ENCODE measurements at regions not wholly inside any gene's neighbourhood (a gene's known extent, or its start where the extent isn't known, plus 50 kb on each side); places are given as distances from the start of the nearest gene placed in this dataset.

- DNase-seq (ENCODE audit: low read depth, low spot score): no peak
- Histone ChIP-seq H3K9ac (ENCODE audit: control insufficient read depth, insufficient read depth, low read length) (no peak overlapping the region), H3K4me3 (no peak overlapping the region), H4K20me1 (ENCODE audit: control insufficient read depth, insufficient read depth) (no peaks in the 10 kb centered on the region), H3K4me1 (ENCODE audit: control insufficient read depth, insufficient read depth, low read length) (no peaks in the 10 kb centered on the region), H3K9me3 (replicated peaks; ENCODE audit: control insufficient read depth, insufficient read depth, low read length) (no peaks in the 10 kb centered on the region; the same call in 2 of the 3 replicates), H3K36me3 (ENCODE audit: control insufficient read depth in 2 of 2, insufficient read depth in 2 of 2, low read length in 1 of 2) (no peaks in the 10 kb centered on the region), H2AFZ (ENCODE audit: control insufficient read depth, low read depth, low read length) (no peak overlapping the region), H3K27ac (ENCODE audit: control insufficient read depth, insufficient read depth) (no peak overlapping the region), H3K4me2 (ENCODE audit: control insufficient read depth, insufficient read depth) (no peak overlapping the region), H3K79me2 (ENCODE audit: control insufficient read depth, insufficient read depth, low read length) (no peaks in the 10 kb centered on the region), H3K27me3 (replicated peaks in 1 of 2; ENCODE audit: control insufficient read depth in 2 of 2, insufficient read depth in 2 of 2, low read length in 1 of 2) (no peaks in the 10 kb centered on the region)
- no TSS peak for BruUV-seq (replicated peaks)
- TF ChIP-seq, protein P1, sequence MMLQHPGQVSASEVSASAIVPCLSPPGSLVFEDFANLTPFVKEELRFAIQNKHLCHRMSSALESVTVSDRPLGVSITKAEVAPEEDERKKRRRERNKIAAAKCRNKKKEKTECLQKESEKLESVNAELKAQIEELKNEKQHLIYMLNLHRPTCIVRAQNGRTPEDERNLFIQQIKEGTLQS (IDR thresholded peaks at IDR 0.05; ENCODE audit: borderline replicate concordance, extremely low read depth, low read depth, low read length): no peak
- TF ChIP-seq ESRRA (IDR thresholded peaks at IDR 0.05; ENCODE audit: low read length) (no peak), E4F1 (IDR thresholded peaks at IDR 0.05; ENCODE audit: borderline replicate concordance, partially characterized antibody) (no peak), ZNF622 (IDR thresholded peaks at IDR 0.05) (no peak), FOS (IDR thresholded peaks at IDR 0.05; ENCODE audit: borderline replicate concordance, extremely low read depth, insufficient read length) (no peak), YBX1 (IDR thresholded peaks at IDR 0.05) (no peak), EP300 (IDR thresholded peaks at IDR 0.05; ENCODE audit: borderline replicate concordance in 1 of 2, control insufficient read depth in 1 of 2, low read depth in 2 of 2, low read length in 2 of 2) (no peak), IRF3 (IDR thresholded peaks at IDR 0.05) (no peak), RCOR1 (conservative IDR thresholded peaks at IDR 0.05; ENCODE audit: low read depth, low read length) (no peak)
- no peak for FAIRE-seq
- WGBS (ENCODE audit: insufficient coverage, insufficient replicate concordance, low lambda C conversion rate, missing lambda C conversion rate): 23% methylated on average over 8 of the region's 8 CpGs
- SMC1A ChIA-PET (ENCODE audit: uncharacterized antibody, unreplicated experiment): no interaction called here
- POLR2A ChIA-PET: no interaction called here
- RAD21 ChIA-PET (ENCODE audit: unreplicated experiment): no interaction called here
- CTCF ChIA-PET: no interaction called here
- in situ Hi-C loops (cut with MboI) (no loop called here), intact Hi-C loops (cut with micrococcal nuclease; ENCODE audit: unreplicated experiment) (no loop called here)
- ATAC-seq: no peak
These were observed 1041.0 kb downstream of the UQCRFS1 start for GRCh38 chr19:28171983-28172382.
